ENCODE measurements at regions not wholly inside any gene's neighbourhood (a gene's known extent, or its start where the extent isn't known, plus 50 kb on each side); places are given as distances from the start of the nearest gene placed in this dataset.

GRCh38 chr1:71228241-71228640 is 147.4 kb upstream of the ZRANB2 start:
- no peak for TF ChIP-seq CTCF (IDR thresholded peaks at IDR 0.05)
- TF ChIP-seq POLR2AphosphoS5 (IDR thresholded peaks at IDR 0.05), result no peak
- no peak for TF ChIP-seq POLR2A (IDR thresholded peaks at IDR 0.05)
- TF ChIP-seq EP300 (IDR thresholded peaks at IDR 0.05), result no peak

Data from upper lobe of left lung (tissue), 4 donors.